HG03139 (cell line): ENCODE measurements at regions not wholly inside any gene's neighbourhood (a gene's known extent, or its start where the extent isn't known, plus 50 kb on each side); places are given as distances from the start of the nearest gene placed in this dataset.
A peak's percentile ranks its signal among the peaks of the same experiment; 100 is the strongest.

Experiments
- ATAC-seq: cut with Tn5 transposase; IDR thresholded peaks from one replicate; pipeline ENCODE4 v1.9.1; 2021; ENCODE audit not compliant: unreplicated experiment

- ATAC-seq = no peak
Measured at GRCh38 chr11:95363708-95364107, 132.7 kb upstream of the SESN3 start.

- ATAC-seq = no peak
Measured at GRCh38 chr11:95363164-95363563, 132.2 kb upstream of the SESN3 start.

- ATAC-seq = no peak
Measured at GRCh38 chr11:95361180-95361579, 130.2 kb upstream of the SESN3 start.

GRCh38 chr11:95360377-95361075 lies 129.5 kb upstream of the SESN3 start:
- ATAC-seq = no peak

GRCh38 chr11:95359756-95360155 lies 128.8 kb upstream of the SESN3 start:
- ATAC-seq = no peak

GRCh38 chr11:95359341-95359663 lies 128.3 kb upstream of the SESN3 start:
- no peak for ATAC-seq

- ATAC-seq = no peak
Measured at GRCh38 chr11:95358511-95359340, 127.7 kb upstream of the SESN3 start.

- ATAC-seq = no peak
Measured at GRCh38 chr11:95354304-95354703, 123.3 kb upstream of the SESN3 start.

GRCh38 chr11:95353706-95354105 lies 122.7 kb upstream of the SESN3 start:
- no peak for ATAC-seq

GRCh38 chr11:95352733-95353346 lies 121.8 kb upstream of the SESN3 start:
- ATAC-seq = no peak

GRCh38 chr11:95349345-95349942 lies 118.4 kb upstream of the SESN3 start:
- no peak for ATAC-seq

- ATAC-seq = no peak
Measured at GRCh38 chr11:95346265-95346664, 115.3 kb upstream of the SESN3 start.

- ATAC-seq = no peak
Measured at GRCh38 chr11:95345651-95346050, 114.6 kb upstream of the SESN3 start.

GRCh38 chr11:95344932-95345642 lies 114.1 kb upstream of the SESN3 start:
- ATAC-seq = no peak

GRCh38 chr11:95341221-95341620 lies 110.2 kb upstream of the SESN3 start:
- ATAC-seq = no peak

- ATAC-seq = no peak
Measured at GRCh38 chr11:95339086-95339901, 108.3 kb upstream of the SESN3 start.

- no peak for ATAC-seq
Measured at GRCh38 chr11:95338430-95338991, 107.5 kb upstream of the SESN3 start.

GRCh38 chr11:95337972-95338429 lies 107.0 kb upstream of the SESN3 start:
- no peak for ATAC-seq

- peak; percentile 83 for ATAC-seq
Measured at GRCh38 chr11:95337175-95337957, 106.4 kb upstream of the SESN3 start.
